HG03025 (cell line): ENCODE measurements at regions not wholly inside any gene's neighbourhood (a gene's known extent, or its start where the extent isn't known, plus 50 kb on each side); places are given as distances from the start of the nearest gene placed in this dataset.

Experiments used
- ATAC-seq: cut with Tn5 transposase; IDR thresholded peaks from one replicate; pipeline ENCODE4 v1.9.1; 2021; ENCODE audit warnings: mild to moderate bottlenecking, moderate library complexity; ENCODE audit not compliant: unreplicated experiment, low FRiP score

GRCh38 chr3:59425371-59425770 is 375.5 kb upstream of the CFAP20DC start:
- ATAC-seq = no peak

- ATAC-seq = peak; percentile 79
Observed at GRCh38 chr3:59424268-59425010, 374.6 kb upstream of the CFAP20DC start.

- no peak for ATAC-seq
Observed at GRCh38 chr3:59423707-59424106, 373.9 kb upstream of the CFAP20DC start.

- no peak for ATAC-seq
Observed at GRCh38 chr3:59422312-59422711, 372.5 kb upstream of the CFAP20DC start.

GRCh38 chr3:59418836-59419235 is 369.0 kb upstream of the CFAP20DC start:
- ATAC-seq = no peak

GRCh38 chr3:59412516-59412915 is 362.7 kb upstream of the CFAP20DC start:
- ATAC-seq = no peak

GRCh38 chr3:59411694-59412093 is 361.9 kb upstream of the CFAP20DC start:
- no peak for ATAC-seq

- no peak for ATAC-seq
Observed at GRCh38 chr3:59411186-59411585, 361.4 kb upstream of the CFAP20DC start.

GRCh38 chr3:59408047-59408624 is 358.3 kb upstream of the CFAP20DC start:
- ATAC-seq = peak; percentile 48

- ATAC-seq = no peak
Observed at GRCh38 chr3:59407425-59407824, 357.6 kb upstream of the CFAP20DC start.

GRCh38 chr3:59406943-59407342 is 357.1 kb upstream of the CFAP20DC start:
- ATAC-seq = peak; percentile 95

GRCh38 chr3:59404851-59405250 is 355.0 kb upstream of the CFAP20DC start:
- no peak for ATAC-seq

GRCh38 chr3:59404064-59404463 is 354.2 kb upstream of the CFAP20DC start:
- no peak for ATAC-seq

- no peak for ATAC-seq
Observed at GRCh38 chr3:59401924-59402323, 352.1 kb upstream of the CFAP20DC start.

- ATAC-seq = no peak
Observed at GRCh38 chr3:59392116-59392515, 342.3 kb upstream of the CFAP20DC start.

GRCh38 chr3:59391131-59391530 is 341.3 kb upstream of the CFAP20DC start:
- ATAC-seq = no peak

- peak; percentile 48 for ATAC-seq
Observed at GRCh38 chr3:59388555-59389270, 338.9 kb upstream of the CFAP20DC start.

- peak; percentile 53 for ATAC-seq
Observed at GRCh38 chr3:59386165-59386564, 336.3 kb upstream of the CFAP20DC start.

GRCh38 chr3:59385547-59385946 is 335.7 kb upstream of the CFAP20DC start:
- no peak for ATAC-seq

- ATAC-seq = peak; percentile 74
Observed at GRCh38 chr3:59381282-59381681, 331.5 kb upstream of the CFAP20DC start.

- ATAC-seq = no peak
Observed at GRCh38 chr3:59380146-59380545, 330.3 kb upstream of the CFAP20DC start.

- peak; percentile 99 for ATAC-seq
Observed at GRCh38 chr3:59374818-59375211, 325.0 kb upstream of the CFAP20DC start.
